Nephron progenitor cell (in vitro differentiated cells): ENCODE measurements at regions not wholly inside any gene's neighbourhood (a gene's known extent, or its start where the extent isn't known, plus 50 kb on each side); places are given as distances from the start of the nearest gene placed in this dataset.

Source experiments
- DNase-seq: peaks from one replicate; pipeline ENCODE4 v3.0.0; 2021
- H3K27ac Mint-ChIP-seq: 2 replicates; pipeline ENCODE4 v1.8.0; 2021; ENCODE audit warnings: mild to moderate bottlenecking, moderate library complexity, mixed read lengths
- H3K27me3 Mint-ChIP-seq: 2 replicates; pipeline ENCODE4 v1.8.0; 2021; ENCODE audit warnings: mild to moderate bottlenecking, low read depth, mixed read lengths; ENCODE audit not compliant: poor library complexity
- H3K36me3 Mint-ChIP-seq: 2 replicates; pipeline ENCODE4 v1.8.0; 2021; ENCODE audit warnings: low read depth, mixed read lengths
- H3K4me1 Mint-ChIP-seq: 2 replicates; pipeline ENCODE4 v1.8.0; 2021; ENCODE audit warnings: mixed read lengths
- H3K4me3 Mint-ChIP-seq: 2 replicates; pipeline ENCODE4 v1.8.0; 2021; ENCODE audit warnings: mild to moderate bottlenecking, moderate library complexity, mixed read lengths
- H3K9me3 Mint-ChIP-seq: 2 replicates; pipeline ENCODE4 v1.8.0; 2021; ENCODE audit warnings: mild to moderate bottlenecking, moderate library complexity, mixed read lengths
- CTCF ChIP-seq: fragments of 200-600 bp; sonication (generic); IDR thresholded peaks from 2 replicates; pipeline ENCODE4 v1.5.0; 2021; ENCODE audit warnings: antibody characterized with exemption

- no peak for DNase-seq
- Mint-ChIP-seq H3K4me1 (peaks cover 16% of the 10 kb centered on the region), H3K27ac (no peak overlapping the region), H3K36me3 (no peaks in the 10 kb centered on the region), H3K9me3 (peaks cover 18% of the 10 kb centered on the region), H3K4me3 (no peak overlapping the region), H3K27me3 (no peaks in the 10 kb centered on the region)
- TF ChIP-seq CTCF, result no peak
Measured at GRCh38 chr10:44199267-44199666, 185.6 kb downstream of the CXCL12 start.

GRCh38 chr10:44198780-44199097 lies 186.2 kb downstream of the CXCL12 start:
- no peak overlapping the region for H3K27ac Mint-ChIP-seq
- no peak for TF ChIP-seq CTCF
- no peaks in the 10 kb centered on the region for H3K36me3 Mint-ChIP-seq
- H3K4me3 Mint-ChIP-seq, result no peak overlapping the region
- H3K27me3 Mint-ChIP-seq, result no peaks in the 10 kb centered on the region
- DNase-seq, result no peak
- peaks cover 20% of the 10 kb centered on the region for H3K4me1 Mint-ChIP-seq
- H3K9me3 Mint-ChIP-seq, result peaks cover 18% of the 10 kb centered on the region

GRCh38 chr10:44198096-44198779 lies 186.7 kb downstream of the CXCL12 start:
- H3K9me3 Mint-ChIP-seq, result peaks cover 18% of the 10 kb centered on the region
- no peak for DNase-seq
- peaks cover 23% of the 10 kb centered on the region for H3K4me1 Mint-ChIP-seq
- no peaks in the 10 kb centered on the region for H3K36me3 Mint-ChIP-seq
- no peak for TF ChIP-seq CTCF
- no peak overlapping the region for H3K4me3 Mint-ChIP-seq
- no peak overlapping the region for H3K27ac Mint-ChIP-seq
- H3K27me3 Mint-ChIP-seq, result no peaks in the 10 kb centered on the region

GRCh38 chr10:44197646-44198045 lies 187.3 kb downstream of the CXCL12 start:
- DNase-seq, result no peak
- peaks cover 28% of the 10 kb centered on the region for H3K4me1 Mint-ChIP-seq
- no peak overlapping the region for H3K27ac Mint-ChIP-seq
- TF ChIP-seq CTCF, result no peak
- H3K4me3 Mint-ChIP-seq, result no peak overlapping the region
- no peaks in the 10 kb centered on the region for H3K36me3 Mint-ChIP-seq
- no peaks in the 10 kb centered on the region for H3K27me3 Mint-ChIP-seq
- peaks cover 17% of the 10 kb centered on the region for H3K9me3 Mint-ChIP-seq

GRCh38 chr10:44196336-44196735 lies 188.6 kb downstream of the CXCL12 start:
- Mint-ChIP-seq H3K4me1 (peaks cover 28% of the 10 kb centered on the region), H3K4me3 (no peak overlapping the region), H3K36me3 (no peaks in the 10 kb centered on the region), H3K27me3 (no peaks in the 10 kb centered on the region), H3K27ac (no peak overlapping the region), H3K9me3 (peaks cover 7% of the 10 kb centered on the region)
- no peak for DNase-seq
- TF ChIP-seq CTCF, result no peak

GRCh38 chr10:44196008-44196320 lies 188.9 kb downstream of the CXCL12 start:
- Mint-ChIP-seq H3K27ac (no peak overlapping the region), H3K36me3 (no peaks in the 10 kb centered on the region), H3K9me3 (peaks cover 8% of the 10 kb centered on the region), H3K4me3 (no peak overlapping the region), H3K27me3 (no peaks in the 10 kb centered on the region), H3K4me1 (peaks cover 28% of the 10 kb centered on the region)
- DNase-seq, result no peak
- no peak for TF ChIP-seq CTCF
